ENCODE measurements at regions not wholly inside any gene's neighbourhood (a gene's known extent, or its start where the extent isn't known, plus 50 kb on each side); places are given as distances from the start of the nearest gene placed in this dataset.

GRCh38 chr6:23910420-23910819 lies 215.6 kb upstream of the NRSN1 start:
- no peaks in the 10 kb centered on the region for H3K27me3 ChIP-seq (ENCODE audit: low read depth, low read length)
- no peaks in the 10 kb centered on the region for H4K20me1 ChIP-seq (ENCODE audit: insufficient read depth, low read length)
- no peak overlapping the region for H2AFZ ChIP-seq (ENCODE audit: low read depth, low read length)
- no peaks in the 10 kb centered on the region for H3K4me1 ChIP-seq (ENCODE audit: low read length)
- no peaks in the 10 kb centered on the region for H3K79me2 ChIP-seq (ENCODE audit: low read length)
- no peak overlapping the region for H3K4me3 ChIP-seq (ENCODE audit: low read length)
- H3K9ac ChIP-seq (ENCODE audit: low read length) = no peak overlapping the region
- no peaks in the 10 kb centered on the region for H3K9me3 ChIP-seq (ENCODE audit: insufficient read depth, low read length)
- no peaks in the 10 kb centered on the region for H3K36me3 ChIP-seq (replicated peaks; ENCODE audit: low read depth, low read length)
- H3K4me2 ChIP-seq (ENCODE audit: low read length) = no peak overlapping the region
- no peak for TF ChIP-seq CTCF (IDR thresholded peaks at IDR 0.05; ENCODE audit: low read depth, low read length)
- no peak for TF ChIP-seq EZH2phosphoT487 (IDR thresholded peaks at IDR 0.05; ENCODE audit: low read depth)
- H3K27ac ChIP-seq (ENCODE audit: low read length) = no peak overlapping the region

GRCh38 chr6:23927935-23928334 lies 198.1 kb upstream of the NRSN1 start:
- Histone ChIP-seq H3K4me3 (ENCODE audit: low read length) (0 out of 2 replicates have a peak overlapping the region, but pooled peaks have one; percentile 10), H4K20me1 (ENCODE audit: insufficient read depth, low read length) (no peaks in the 10 kb centered on the region), H3K36me3 (replicated peaks; ENCODE audit: low read depth, low read length) (no peaks in the 10 kb centered on the region), H3K4me1 (ENCODE audit: low read length) (peaks cover 27% of the 10 kb centered on the region), H3K27me3 (ENCODE audit: low read depth, low read length) (no peaks in the 10 kb centered on the region), H3K9me3 (ENCODE audit: insufficient read depth, low read length) (no peaks in the 10 kb centered on the region), H2AFZ (ENCODE audit: low read depth, low read length) (peak overlapping the region; percentile 71), H3K79me2 (ENCODE audit: low read length) (no peaks in the 10 kb centered on the region), H3K9ac (ENCODE audit: low read length) (0 out of 2 replicates have a peak overlapping the region, but pooled peaks have one; percentile 9), H3K4me2 (ENCODE audit: low read length) (peak overlapping the region; percentile 58), H3K27ac (ENCODE audit: low read length) (peak overlapping the region; percentile 76)
- TF ChIP-seq CTCF (IDR thresholded peaks at IDR 0.05; ENCODE audit: low read depth, low read length) (no peak), EZH2phosphoT487 (IDR thresholded peaks at IDR 0.05; ENCODE audit: low read depth) (no peak)

GRCh38 chr6:23929201-23929600 lies 196.8 kb upstream of the NRSN1 start:
- TF ChIP-seq CTCF (IDR thresholded peaks at IDR 0.05; ENCODE audit: low read depth, low read length) (no peak), EZH2phosphoT487 (IDR thresholded peaks at IDR 0.05; ENCODE audit: low read depth) (no peak)
- no peaks in the 10 kb centered on the region for H3K79me2 ChIP-seq (ENCODE audit: low read length)
- no peaks in the 10 kb centered on the region for H4K20me1 ChIP-seq (ENCODE audit: insufficient read depth, low read length)
- no peak overlapping the region for H3K4me2 ChIP-seq (ENCODE audit: low read length)
- no peaks in the 10 kb centered on the region for H3K27me3 ChIP-seq (ENCODE audit: low read depth, low read length)
- no peaks in the 10 kb centered on the region for H3K9me3 ChIP-seq (ENCODE audit: insufficient read depth, low read length)
- H3K36me3 ChIP-seq (replicated peaks; ENCODE audit: low read depth, low read length) = no peaks in the 10 kb centered on the region
- peaks cover 27% of the 10 kb centered on the region for H3K4me1 ChIP-seq (ENCODE audit: low read length)
- no peak overlapping the region for H2AFZ ChIP-seq (ENCODE audit: low read depth, low read length)
- H3K27ac ChIP-seq (ENCODE audit: low read length) = no peak overlapping the region
- H3K4me3 ChIP-seq (ENCODE audit: low read length) = no peak overlapping the region
- no peak overlapping the region for H3K9ac ChIP-seq (ENCODE audit: low read length)

- Histone ChIP-seq H3K79me2 (ENCODE audit: low read length) (no peaks in the 10 kb centered on the region), H3K27ac (ENCODE audit: low read length) (no peak overlapping the region), H3K4me1 (ENCODE audit: low read length) (no peaks in the 10 kb centered on the region), H3K4me3 (ENCODE audit: low read length) (no peak overlapping the region), H4K20me1 (ENCODE audit: insufficient read depth, low read length) (no peaks in the 10 kb centered on the region), H3K27me3 (ENCODE audit: low read depth, low read length) (no peaks in the 10 kb centered on the region), H3K4me2 (ENCODE audit: low read length) (no peak overlapping the region), H2AFZ (ENCODE audit: low read depth, low read length) (no peak overlapping the region), H3K9ac (ENCODE audit: low read length) (no peak overlapping the region), H3K9me3 (ENCODE audit: insufficient read depth, low read length) (no peaks in the 10 kb centered on the region), H3K36me3 (replicated peaks; ENCODE audit: low read depth, low read length) (no peaks in the 10 kb centered on the region)
- no peak for TF ChIP-seq EZH2phosphoT487 (IDR thresholded peaks at IDR 0.05; ENCODE audit: low read depth)
- no peak for TF ChIP-seq CTCF (IDR thresholded peaks at IDR 0.05; ENCODE audit: low read depth, low read length)
Observed at GRCh38 chr6:23940466-23940865, 185.5 kb upstream of the NRSN1 start.

Data from OCI-LY3 (cell line).